ENCODE measurements at regions not wholly inside any gene's neighbourhood (a gene's known extent, or its start where the extent isn't known, plus 50 kb on each side); places are given as distances from the start of the nearest gene placed in this dataset.

DNA sequence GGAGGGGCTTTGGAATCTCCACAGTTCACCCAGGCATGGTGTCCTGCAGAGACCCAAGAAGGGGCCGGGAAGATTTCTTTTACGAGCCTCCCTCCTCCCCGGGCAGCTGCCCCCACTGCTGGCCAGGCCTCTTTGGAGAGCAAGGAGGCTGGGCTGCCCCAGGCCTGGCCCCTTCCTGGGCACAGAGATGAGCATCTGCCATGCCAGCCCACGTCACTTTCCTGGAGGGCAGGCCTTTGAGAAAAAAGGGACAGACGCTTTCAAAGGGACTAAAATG lies 60.5 kb upstream of the FGF3 start:
- H3K27ac ChIP-seq (ENCODE audit: low read length) = no peak overlapping the region
- no peaks in the 10 kb centered on the region for H3K9me3 ChIP-seq (ENCODE audit: control insufficient read depth in 1 of 2, low read length in 2 of 2)
- H3K36me3 ChIP-seq (ENCODE audit: control insufficient read depth in 1 of 2, insufficient read depth in 2 of 2, low read length in 2 of 2) = no peaks in the 10 kb centered on the region
- peaks cover 7% of the 10 kb centered on the region for H3K27me3 ChIP-seq (ENCODE audit: low read depth, low read length)
- H3K4me3 ChIP-seq (ENCODE audit: low read depth in 1 of 2, low read length in 2 of 2) = no peak overlapping the region
- H3K4me1 ChIP-seq (ENCODE audit: control insufficient read depth in 1 of 2, insufficient read depth in 2 of 2, low read length in 2 of 2) = no peaks in the 10 kb centered on the region

DNA sequence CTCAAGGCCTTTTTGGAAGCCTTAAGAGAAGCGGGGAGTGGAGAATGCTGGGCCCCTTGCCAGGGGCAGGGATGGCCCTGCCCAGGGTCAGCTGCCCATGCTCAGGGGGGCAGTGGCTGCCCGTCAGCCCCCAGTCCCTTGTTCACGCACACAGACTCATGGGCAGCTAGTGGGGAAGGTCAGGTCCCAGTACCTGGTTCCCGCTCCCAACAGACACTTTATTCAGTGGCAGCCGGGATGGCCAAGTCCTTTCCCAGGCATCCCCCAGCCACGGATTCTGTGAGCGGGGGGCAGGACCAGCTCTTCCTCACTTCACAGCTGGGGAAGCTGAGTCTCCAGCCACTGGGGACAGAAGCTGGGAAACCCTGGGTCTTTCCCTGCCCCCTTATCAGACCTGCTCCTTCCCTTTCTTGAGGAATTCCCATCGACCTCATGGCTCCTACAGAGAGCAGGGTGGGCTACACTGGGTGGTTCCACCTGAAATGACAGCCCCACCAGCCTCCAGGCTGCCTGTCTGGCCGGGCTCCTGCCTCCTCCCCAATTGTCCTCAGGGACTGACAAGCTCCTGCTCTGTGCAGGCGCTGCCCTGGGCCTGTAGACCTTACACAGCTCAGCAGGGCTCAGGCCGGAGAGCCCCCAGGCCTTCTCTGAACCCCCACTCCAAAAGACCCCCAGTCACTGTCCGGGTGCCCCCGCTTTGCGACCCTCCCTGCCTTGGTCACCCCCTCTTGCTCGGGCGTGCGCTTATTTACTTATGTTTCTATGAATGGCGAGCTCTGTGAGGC lies 61.0 kb upstream of the FGF3 start:
- no peaks in the 10 kb centered on the region for H3K9me3 ChIP-seq (ENCODE audit: control insufficient read depth in 1 of 2, low read length in 2 of 2)
- H3K4me1 ChIP-seq (ENCODE audit: control insufficient read depth in 1 of 2, insufficient read depth in 2 of 2, low read length in 2 of 2) = no peaks in the 10 kb centered on the region
- H3K36me3 ChIP-seq (ENCODE audit: control insufficient read depth in 1 of 2, insufficient read depth in 2 of 2, low read length in 2 of 2) = no peaks in the 10 kb centered on the region
- peaks cover 7% of the 10 kb centered on the region for H3K27me3 ChIP-seq (ENCODE audit: low read depth, low read length)
- no peak overlapping the region for H3K27ac ChIP-seq (ENCODE audit: low read length)
- H3K4me3 ChIP-seq (ENCODE audit: low read depth in 1 of 2, low read length in 2 of 2) = no peak overlapping the region

DNA sequence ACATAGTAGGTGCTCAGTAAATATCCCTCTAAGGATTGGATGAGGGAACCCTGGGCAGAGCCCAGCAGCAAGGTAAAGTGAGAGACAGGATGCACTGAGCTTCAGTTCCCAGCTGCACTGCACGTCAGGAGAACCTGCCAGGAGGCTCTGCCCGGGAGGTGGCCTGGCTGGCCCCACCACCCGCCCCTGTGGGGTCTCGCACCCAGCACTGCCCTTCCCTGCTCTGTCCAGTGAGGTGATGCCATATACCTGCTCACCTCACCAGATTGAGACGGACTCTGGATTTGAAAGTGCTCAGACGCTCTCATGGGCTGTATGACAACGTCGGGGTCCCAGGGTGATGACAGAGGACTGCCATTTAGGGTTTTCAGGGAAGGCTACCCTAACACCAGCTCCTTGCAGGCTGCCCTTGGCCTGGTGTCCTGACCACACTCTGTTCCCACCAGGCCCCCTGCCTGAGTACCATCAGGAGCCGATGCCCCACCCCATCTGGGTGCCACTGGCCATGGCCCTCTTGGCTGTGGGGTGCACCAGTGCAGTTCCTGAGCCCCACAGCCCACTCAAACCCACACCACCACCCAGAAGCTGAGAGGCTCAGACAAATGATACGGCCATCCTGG lies 61.7 kb upstream of the FGF3 start:
- Histone ChIP-seq H3K4me3 (ENCODE audit: low read depth in 1 of 2, low read length in 2 of 2) (no peak overlapping the region), H3K4me1 (ENCODE audit: control insufficient read depth in 1 of 2, insufficient read depth in 2 of 2, low read length in 2 of 2) (no peaks in the 10 kb centered on the region), H3K27me3 (ENCODE audit: low read depth, low read length) (peaks cover 4% of the 10 kb centered on the region), H3K36me3 (ENCODE audit: control insufficient read depth in 1 of 2, insufficient read depth in 2 of 2, low read length in 2 of 2) (no peaks in the 10 kb centered on the region), H3K9me3 (ENCODE audit: control insufficient read depth in 1 of 2, low read length in 2 of 2) (no peaks in the 10 kb centered on the region), H3K27ac (ENCODE audit: low read length) (no peak overlapping the region)

DNA sequence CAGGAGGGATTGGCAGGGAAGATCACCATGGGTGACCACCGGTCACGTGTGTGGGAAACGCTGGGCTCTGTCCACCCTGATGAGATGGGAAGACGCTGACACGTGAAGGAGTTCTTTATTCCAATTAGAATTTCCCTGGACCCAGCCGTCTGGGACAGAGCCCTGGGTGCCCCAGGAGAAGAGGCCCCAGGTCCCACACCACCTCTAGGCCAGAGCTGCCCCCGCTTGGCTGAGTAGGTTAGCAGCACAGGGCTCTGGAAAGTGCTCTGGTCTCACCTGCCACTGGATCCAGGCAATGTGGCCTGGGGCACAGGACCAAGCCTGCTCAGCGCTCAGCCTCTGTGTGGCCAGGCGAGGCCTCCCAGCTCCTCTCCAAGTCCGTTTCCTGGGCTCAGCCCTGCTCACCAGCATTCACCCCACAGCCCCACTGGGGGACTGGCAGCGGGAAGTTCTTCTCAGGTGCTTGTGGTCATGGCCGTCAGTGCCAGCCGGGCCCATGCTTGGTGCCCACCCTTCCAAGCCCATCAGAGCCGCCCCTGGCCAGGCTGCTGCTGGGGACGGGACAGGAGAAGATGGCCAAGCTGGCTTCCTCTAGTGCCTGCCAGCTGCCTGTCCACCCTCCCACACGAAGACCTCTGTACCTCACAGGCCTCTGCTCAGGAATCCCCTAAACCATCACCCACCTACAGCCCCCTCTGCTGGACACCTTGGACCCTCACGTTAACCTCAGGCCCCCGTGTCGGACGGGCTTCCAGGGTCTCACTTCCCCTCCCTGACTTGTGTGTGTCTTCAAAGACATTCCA lies 62.5 kb upstream of the FGF3 start:
- H3K9me3 ChIP-seq (ENCODE audit: control insufficient read depth in 1 of 2, low read length in 2 of 2) = no peaks in the 10 kb centered on the region
- H3K4me3 ChIP-seq (ENCODE audit: low read depth in 1 of 2, low read length in 2 of 2) = no peak overlapping the region
- H3K4me1 ChIP-seq (ENCODE audit: control insufficient read depth in 1 of 2, insufficient read depth in 2 of 2, low read length in 2 of 2) = no peaks in the 10 kb centered on the region
- H3K27me3 ChIP-seq (ENCODE audit: low read depth, low read length) = no peaks in the 10 kb centered on the region
- H3K36me3 ChIP-seq (ENCODE audit: control insufficient read depth in 1 of 2, insufficient read depth in 2 of 2, low read length in 2 of 2) = no peaks in the 10 kb centered on the region
- no peak overlapping the region for H3K27ac ChIP-seq (ENCODE audit: low read length)

DNA sequence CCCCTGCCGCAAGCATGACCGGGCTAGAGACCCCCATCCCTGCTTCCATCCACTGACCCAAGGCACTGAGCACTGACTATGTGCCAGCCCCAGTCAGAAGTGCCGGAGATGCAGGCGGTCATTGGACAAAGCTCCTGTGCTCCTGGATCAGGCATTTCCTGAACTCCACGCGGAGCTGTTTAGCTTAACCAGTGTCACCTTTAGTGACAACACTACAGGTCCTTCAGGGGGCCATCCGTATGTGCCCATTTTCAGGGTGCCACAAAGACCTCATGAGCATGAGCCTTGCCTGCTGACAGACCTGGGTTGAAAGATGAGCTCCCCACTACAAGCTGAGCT lies 63.0 kb upstream of the FGF3 start:
- no peaks in the 10 kb centered on the region for H3K4me1 ChIP-seq (ENCODE audit: control insufficient read depth in 1 of 2, insufficient read depth in 2 of 2, low read length in 2 of 2)
- no peaks in the 10 kb centered on the region for H3K27me3 ChIP-seq (ENCODE audit: low read depth, low read length)
- no peaks in the 10 kb centered on the region for H3K36me3 ChIP-seq (ENCODE audit: control insufficient read depth in 1 of 2, insufficient read depth in 2 of 2, low read length in 2 of 2)
- H3K4me3 ChIP-seq (ENCODE audit: low read depth in 1 of 2, low read length in 2 of 2) = no peak overlapping the region
- H3K9me3 ChIP-seq (ENCODE audit: control insufficient read depth in 1 of 2, low read length in 2 of 2) = no peaks in the 10 kb centered on the region
- no peak overlapping the region for H3K27ac ChIP-seq (ENCODE audit: low read length)

DNA sequence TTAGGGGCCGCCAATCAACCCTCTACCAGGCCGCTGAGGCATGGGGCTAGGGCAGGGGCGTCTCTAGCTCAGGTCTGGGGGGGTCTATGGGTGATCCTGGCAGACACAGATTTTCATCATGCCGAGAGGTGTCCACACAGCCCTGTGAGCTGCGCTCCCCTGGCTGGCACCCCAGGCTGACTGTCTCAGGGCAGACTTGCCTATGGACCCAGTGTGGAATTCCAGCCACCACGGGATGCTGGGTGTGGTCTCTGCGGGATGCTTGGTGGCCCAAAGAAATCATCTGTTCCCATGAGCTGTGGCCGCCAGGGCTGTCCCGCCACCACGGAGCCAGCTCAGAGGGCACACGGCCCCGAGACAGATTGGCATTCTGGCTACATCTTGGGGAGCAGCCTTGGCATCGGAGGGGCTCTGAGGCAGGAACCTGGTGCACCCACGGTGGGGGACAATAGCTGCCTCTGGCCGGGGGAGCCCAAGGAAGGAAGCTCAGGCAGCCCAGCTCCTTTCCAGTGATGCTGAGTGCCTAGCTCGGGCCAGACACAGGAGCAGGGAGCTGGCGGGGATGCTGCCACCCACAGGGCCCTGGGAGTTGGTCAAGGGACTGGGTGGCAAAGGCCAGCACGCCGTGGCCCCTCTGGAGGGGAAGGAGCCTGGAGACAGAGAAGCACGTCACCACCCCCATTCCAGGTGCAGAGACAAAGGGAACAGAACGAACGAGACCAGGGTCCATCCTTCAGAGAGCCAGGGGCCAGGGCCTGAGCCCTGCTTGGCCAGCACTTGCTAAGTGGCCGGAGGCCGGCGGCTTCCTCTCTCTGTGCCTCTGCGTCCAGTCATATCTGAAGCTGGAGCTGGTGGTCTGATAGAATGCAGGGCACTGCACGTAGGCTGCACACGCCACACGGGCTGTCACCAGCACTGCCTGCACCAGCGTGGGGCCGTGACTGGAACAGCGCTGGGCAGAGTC lies 64.4 kb upstream of the FGF3 start:
- Histone ChIP-seq H3K36me3 (ENCODE audit: control insufficient read depth in 1 of 2, insufficient read depth in 2 of 2, low read length in 2 of 2) (no peaks in the 10 kb centered on the region), H3K4me3 (ENCODE audit: low read depth in 1 of 2, low read length in 2 of 2) (no peak overlapping the region), H3K4me1 (ENCODE audit: control insufficient read depth in 1 of 2, insufficient read depth in 2 of 2, low read length in 2 of 2) (no peaks in the 10 kb centered on the region), H3K27me3 (ENCODE audit: low read depth, low read length) (no peaks in the 10 kb centered on the region), H3K27ac (ENCODE audit: low read length) (no peak overlapping the region), H3K9me3 (ENCODE audit: control insufficient read depth in 1 of 2, low read length in 2 of 2) (no peaks in the 10 kb centered on the region)

DNA sequence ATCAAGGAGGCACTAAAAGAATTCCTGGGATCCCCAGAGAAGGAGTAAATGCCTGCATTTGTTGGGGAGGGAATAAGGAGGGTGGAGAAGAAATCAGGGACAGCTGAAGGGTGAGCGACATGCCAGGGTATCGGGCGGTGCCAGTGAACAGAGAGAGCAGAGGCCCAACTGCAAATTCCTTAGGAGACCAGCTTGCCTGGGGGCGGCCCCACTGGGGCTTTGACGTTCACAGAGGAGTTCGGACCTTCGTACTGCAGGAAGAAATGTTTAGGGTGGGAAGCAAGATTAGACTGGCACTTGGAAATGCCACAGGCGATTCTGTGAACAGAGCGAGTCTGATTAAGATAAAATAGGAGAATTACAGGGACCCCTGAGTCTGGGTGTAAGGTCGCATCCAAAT lies 65.1 kb upstream of the FGF3 start:
- Histone ChIP-seq H3K9me3 (ENCODE audit: control insufficient read depth in 1 of 2, low read length in 2 of 2) (no peaks in the 10 kb centered on the region), H3K36me3 (ENCODE audit: control insufficient read depth in 1 of 2, insufficient read depth in 2 of 2, low read length in 2 of 2) (no peaks in the 10 kb centered on the region), H3K4me3 (ENCODE audit: low read depth in 1 of 2, low read length in 2 of 2) (no peak overlapping the region), H3K4me1 (ENCODE audit: control insufficient read depth in 1 of 2, insufficient read depth in 2 of 2, low read length in 2 of 2) (no peaks in the 10 kb centered on the region), H3K27ac (ENCODE audit: low read length) (no peak overlapping the region), H3K27me3 (ENCODE audit: low read depth, low read length) (peaks cover 5% of the 10 kb centered on the region)

DNA sequence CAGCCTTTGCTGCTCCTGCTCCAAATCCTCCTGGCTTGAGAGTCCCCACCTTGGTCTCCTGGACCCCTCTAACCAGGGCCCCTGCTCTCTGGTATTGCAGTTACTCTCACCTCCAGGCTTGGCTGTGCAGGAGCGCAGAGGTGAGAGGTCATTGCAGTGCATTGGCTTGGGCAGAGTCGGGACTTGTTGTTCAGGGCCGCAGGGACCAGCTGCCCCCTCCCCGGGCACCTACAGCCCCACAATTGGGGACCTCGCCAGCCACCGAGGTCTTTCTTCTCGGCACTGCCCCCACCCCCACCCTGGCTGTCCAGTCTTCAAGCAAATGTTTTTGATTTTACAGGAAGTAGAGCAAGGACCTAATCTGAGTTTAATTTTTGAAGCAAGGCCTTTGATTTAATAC lies 65.5 kb upstream of the FGF3 start:
- Histone ChIP-seq H3K4me1 (ENCODE audit: control insufficient read depth in 1 of 2, insufficient read depth in 2 of 2, low read length in 2 of 2) (no peaks in the 10 kb centered on the region), H3K4me3 (ENCODE audit: low read depth in 1 of 2, low read length in 2 of 2) (no peak overlapping the region), H3K9me3 (ENCODE audit: control insufficient read depth in 1 of 2, low read length in 2 of 2) (no peaks in the 10 kb centered on the region), H3K27ac (ENCODE audit: low read length) (no peak overlapping the region), H3K36me3 (ENCODE audit: control insufficient read depth in 1 of 2, insufficient read depth in 2 of 2, low read length in 2 of 2) (no peaks in the 10 kb centered on the region), H3K27me3 (ENCODE audit: low read depth, low read length) (peaks cover 10% of the 10 kb centered on the region)

DNA sequence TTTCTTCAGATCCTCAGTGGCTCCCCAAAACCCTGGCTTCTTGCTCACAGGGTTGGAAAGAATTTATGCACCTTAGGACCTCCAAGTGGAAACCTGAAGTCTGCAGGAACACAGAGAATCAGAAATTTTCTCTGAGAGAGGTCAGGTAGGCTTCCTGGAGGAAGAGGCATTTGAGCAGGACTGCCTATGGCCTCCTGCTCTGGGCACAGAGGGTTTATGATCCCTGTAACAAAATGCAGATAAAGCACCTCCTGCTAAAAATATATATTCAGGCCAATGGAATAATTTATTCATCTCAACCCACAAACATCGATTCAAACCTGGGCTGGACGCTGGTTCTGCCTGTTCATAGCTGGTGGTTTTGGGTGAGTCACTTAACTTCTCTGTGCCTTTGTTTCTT lies 68.1 kb upstream of the FGF3 start:
- Histone ChIP-seq H3K4me1 (ENCODE audit: control insufficient read depth in 1 of 2, insufficient read depth in 2 of 2, low read length in 2 of 2) (no peaks in the 10 kb centered on the region), H3K9me3 (ENCODE audit: control insufficient read depth in 1 of 2, low read length in 2 of 2) (no peaks in the 10 kb centered on the region), H3K4me3 (ENCODE audit: low read depth in 1 of 2, low read length in 2 of 2) (no peak overlapping the region), H3K27me3 (ENCODE audit: low read depth, low read length) (peaks cover 12% of the 10 kb centered on the region), H3K36me3 (ENCODE audit: control insufficient read depth in 1 of 2, insufficient read depth in 2 of 2, low read length in 2 of 2) (no peaks in the 10 kb centered on the region), H3K27ac (ENCODE audit: low read length) (no peak overlapping the region)

DNA sequence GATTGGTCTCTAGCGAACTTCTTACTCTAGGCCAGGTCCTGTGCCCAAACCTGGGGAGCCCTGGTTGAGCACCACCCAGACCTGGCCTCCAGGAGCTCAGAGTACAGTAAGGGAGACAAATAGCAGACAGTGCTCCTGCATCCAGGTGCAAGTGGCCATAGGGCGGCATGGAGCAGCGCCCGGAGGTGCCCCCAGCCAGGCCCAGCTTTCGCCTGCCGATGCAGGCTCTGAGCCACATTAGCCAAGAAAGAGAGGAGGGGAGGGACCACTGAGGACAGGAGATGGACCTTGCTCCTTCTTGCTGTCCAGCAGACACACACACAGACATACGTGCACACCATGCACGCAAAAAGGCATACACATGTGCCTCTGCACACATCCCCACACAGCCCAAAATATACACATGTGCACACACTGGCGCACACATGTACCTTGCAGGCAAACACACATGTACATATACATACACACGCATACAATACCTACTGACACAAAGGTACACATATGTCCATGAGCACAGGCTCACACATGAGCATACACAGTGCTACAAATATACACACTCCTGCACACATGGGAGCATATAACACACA lies 68.7 kb upstream of the FGF3 start:
- Histone ChIP-seq H3K36me3 (ENCODE audit: control insufficient read depth in 1 of 2, insufficient read depth in 2 of 2, low read length in 2 of 2) (no peaks in the 10 kb centered on the region), H3K27ac (ENCODE audit: low read length) (no peak overlapping the region), H3K27me3 (ENCODE audit: low read depth, low read length) (peaks cover 12% of the 10 kb centered on the region), H3K9me3 (ENCODE audit: control insufficient read depth in 1 of 2, low read length in 2 of 2) (no peaks in the 10 kb centered on the region), H3K4me1 (ENCODE audit: control insufficient read depth in 1 of 2, insufficient read depth in 2 of 2, low read length in 2 of 2) (no peaks in the 10 kb centered on the region), H3K4me3 (ENCODE audit: low read depth in 1 of 2, low read length in 2 of 2) (no peak overlapping the region)

Measured in muscle layer of duodenum (tissue), 2 donors.